ENCODE measurements at regions not wholly inside any gene's neighbourhood (a gene's known extent, or its start where the extent isn't known, plus 50 kb on each side); places are given as distances from the start of the nearest gene placed in this dataset.
"Not testable (repeated sequence)": the region's sequence is repeated elsewhere in the genome, so short reads cannot be mapped to it uniquely, and the experiment has no call there.

- Histone ChIP-seq H3K27ac (ENCODE audit: low read depth in 1 of 2, low read length in 2 of 2) (no peak overlapping the region), H3K4me1 (ENCODE audit: control insufficient read depth in 1 of 2, insufficient read depth in 2 of 2, low read length in 2 of 2) (no peaks in the 10 kb centered on the region), H3K9me3 (ENCODE audit: control insufficient read depth, low read length) (no peaks in the 10 kb centered on the region), H3K4me3 (ENCODE audit: low read length in 2 of 2) (no peak overlapping the region), H3K36me3 (ENCODE audit: control insufficient read depth in 1 of 2, insufficient read depth in 2 of 2, low read length in 1 of 2) (no peaks in the 10 kb centered on the region), H3K27me3 (ENCODE audit: control insufficient read depth in 1 of 2, insufficient read depth in 2 of 2, low read length in 1 of 2) (no peaks in the 10 kb centered on the region)
- DNase-seq, result no peak
- no peak for ATAC-seq (ENCODE audit: low FRiP score)
- intact Hi-C loops (cut with DNase I), result no loop called here
Observed at GRCh38 chrX:11889791-11890190, 131.8 kb downstream of the MSL3 start.

- Histone ChIP-seq H3K36me3 (ENCODE audit: control insufficient read depth in 1 of 2, insufficient read depth in 2 of 2, low read length in 1 of 2) (no peaks in the 10 kb centered on the region), H3K9me3 (ENCODE audit: control insufficient read depth, low read length) (no peaks in the 10 kb centered on the region), H3K27me3 (ENCODE audit: control insufficient read depth in 1 of 2, insufficient read depth in 2 of 2, low read length in 1 of 2) (no peaks in the 10 kb centered on the region), H3K4me3 (ENCODE audit: low read length in 2 of 2) (no peak overlapping the region), H3K27ac (ENCODE audit: low read depth in 1 of 2, low read length in 2 of 2) (peak overlapping the region in 1 of 2 donors; percentile 28), H3K4me1 (ENCODE audit: control insufficient read depth in 1 of 2, insufficient read depth in 2 of 2, low read length in 2 of 2) (no peaks in the 10 kb centered on the region)
- 3 to 22% methylated on average over 6 of the region's 6 CpGs for WGBS, 2 donors
- peak in 1 of 2 donors; percentile 68 for DNase-seq
- no peak for ATAC-seq (ENCODE audit: low FRiP score)
- intact Hi-C loops (cut with DNase I), result no loop called here
Observed at GRCh38 chrX:11890836-11891514, 132.9 kb downstream of the MSL3 start.

DNA sequence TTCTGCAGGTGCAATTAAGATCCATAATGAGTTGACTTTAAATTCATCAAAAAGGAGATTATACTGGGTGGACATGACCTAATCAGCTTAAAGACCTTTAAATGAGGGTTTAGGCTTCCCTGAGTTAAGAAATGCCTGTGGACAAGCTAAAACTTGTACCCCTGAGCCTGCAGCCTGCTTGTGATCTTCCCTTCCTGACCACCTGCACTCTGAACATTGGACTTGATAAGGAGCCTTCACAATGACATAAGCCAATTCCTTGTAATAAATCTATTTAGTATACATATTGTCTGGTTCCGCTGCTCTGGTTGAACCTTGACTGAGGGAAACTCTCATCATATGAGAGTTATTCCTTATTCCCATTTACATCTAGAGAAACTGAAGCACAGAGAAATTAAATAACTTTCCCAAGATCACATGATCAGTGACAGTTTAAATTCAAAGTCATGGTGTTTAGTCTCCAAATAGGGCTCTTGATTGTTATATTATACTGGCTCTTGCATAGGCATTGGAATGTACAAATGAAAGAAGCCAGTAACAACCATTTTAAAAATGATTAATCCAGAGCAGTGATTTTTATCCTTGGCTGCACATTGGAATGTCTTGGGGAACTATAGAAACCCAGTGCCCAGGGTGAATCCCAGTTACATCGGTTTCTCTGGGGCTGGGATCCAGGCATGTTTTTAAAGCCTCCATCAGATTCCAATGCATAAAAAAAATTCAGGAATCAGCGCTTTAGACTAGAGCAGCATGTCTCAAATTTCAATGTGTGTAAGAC lies 136.1 kb downstream of the MSL3 start:
- Histone ChIP-seq H3K9me3 (ENCODE audit: control insufficient read depth, low read length) (no peaks in the 10 kb centered on the region), H3K4me1 (ENCODE audit: control insufficient read depth in 1 of 2, insufficient read depth in 2 of 2, low read length in 2 of 2) (no peaks in the 10 kb centered on the region), H3K36me3 (ENCODE audit: control insufficient read depth in 1 of 2, insufficient read depth in 2 of 2, low read length in 1 of 2) (no peaks in the 10 kb centered on the region), H3K27me3 (ENCODE audit: control insufficient read depth in 1 of 2, insufficient read depth in 2 of 2, low read length in 1 of 2) (no peaks in the 10 kb centered on the region), H3K4me3 (ENCODE audit: low read length in 2 of 2) (no peak overlapping the region), H3K27ac (ENCODE audit: low read depth in 1 of 2, low read length in 2 of 2) (no peak overlapping the region)
- 59 to 78% methylated on average over 3 of the region's 3 CpGs for WGBS, 2 donors
- no peak for DNase-seq
- no peak for ATAC-seq (ENCODE audit: low FRiP score)
- intact Hi-C loops (cut with DNase I), result no loop called here

DNA sequence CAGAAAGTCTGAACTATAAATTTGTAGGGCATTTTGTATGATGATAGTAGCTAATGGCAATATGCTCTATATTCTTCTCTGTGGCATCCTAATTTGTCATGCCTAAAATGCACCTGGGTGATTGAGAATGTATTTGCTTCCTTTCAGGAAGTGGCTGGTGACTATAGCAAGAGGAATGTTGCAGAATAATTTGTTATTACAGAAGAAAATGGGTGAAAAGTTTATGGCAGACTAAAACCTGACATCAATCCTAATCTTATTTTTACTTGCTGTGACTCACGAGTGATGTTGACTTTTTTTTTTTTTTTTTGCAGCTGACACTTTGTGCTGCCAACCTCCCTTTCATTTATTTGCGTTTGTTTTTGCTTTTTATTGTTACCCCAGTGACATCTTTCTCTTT lies 141.1 kb downstream of the MSL3 start:
- H3K27ac ChIP-seq (ENCODE audit: low read depth in 1 of 2, low read length in 2 of 2), result no peak overlapping the region
- 1 to 9% methylated on average over 2 of the region's 2 CpGs for WGBS, 2 donors
- intact Hi-C loops (cut with DNase I), result no loop called here

GRCh38 chrX:11905933-11906332 lies 147.9 kb downstream of the MSL3 start:
- DNase-seq; H3K9me3 ChIP-seq (ENCODE audit: control insufficient read depth, low read length): not testable (repeated sequence)
- WGBS, 2 donors, result 75 to 91% methylated on average over 3 of the region's 3 CpGs

More for the DNA sequence above, 141.1 kb downstream of the MSL3 start:
- Histone ChIP-seq H3K4me1 (ENCODE audit: control insufficient read depth in 1 of 2, insufficient read depth in 2 of 2, low read length in 2 of 2) (no peaks in the 10 kb centered on the region), H3K36me3 (ENCODE audit: control insufficient read depth in 1 of 2, insufficient read depth in 2 of 2, low read length in 1 of 2) (no peaks in the 10 kb centered on the region), H3K27me3 (ENCODE audit: control insufficient read depth in 1 of 2, insufficient read depth in 2 of 2, low read length in 1 of 2) (no peaks in the 10 kb centered on the region), H3K9me3 (ENCODE audit: control insufficient read depth, low read length) (no peaks in the 10 kb centered on the region), H3K4me3 (ENCODE audit: low read length in 2 of 2) (no peak overlapping the region)
- ATAC-seq (ENCODE audit: low FRiP score), result no peak
- DNase-seq, result no peak

DNA sequence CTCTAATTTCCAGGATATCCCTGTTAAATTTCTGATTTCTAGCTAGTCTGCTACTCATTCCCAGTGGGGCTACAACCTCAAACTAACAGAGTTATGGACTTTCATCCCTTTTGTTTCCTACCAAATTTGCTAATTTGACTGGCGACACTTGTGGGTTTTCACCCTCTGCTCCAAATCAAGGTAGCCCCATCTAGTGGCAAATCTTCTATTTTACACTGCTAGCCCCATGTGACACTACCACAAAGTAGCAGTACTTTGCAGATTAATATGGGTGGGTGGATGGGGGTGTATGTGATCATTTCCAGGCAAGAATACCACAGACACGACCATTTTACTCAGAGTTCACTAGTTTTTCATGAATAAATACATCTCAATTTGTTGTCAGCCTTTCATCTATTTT lies 150.3 kb downstream of the MSL3 start:
- Histone ChIP-seq H3K4me3 (ENCODE audit: low read length in 2 of 2) (no peak overlapping the region), H3K4me1 (ENCODE audit: control insufficient read depth in 1 of 2, insufficient read depth in 2 of 2, low read length in 2 of 2) (no peaks in the 10 kb centered on the region), H3K9me3 (ENCODE audit: control insufficient read depth, low read length) (no peaks in the 10 kb centered on the region), H3K27ac (ENCODE audit: low read depth in 1 of 2, low read length in 2 of 2) (no peak overlapping the region), H3K27me3 (ENCODE audit: control insufficient read depth in 1 of 2, insufficient read depth in 2 of 2, low read length in 1 of 2) (no peaks in the 10 kb centered on the region), H3K36me3 (ENCODE audit: control insufficient read depth in 1 of 2, insufficient read depth in 2 of 2, low read length in 1 of 2) (no peaks in the 10 kb centered on the region)
- intact Hi-C loops (cut with DNase I), result no loop called here
- ATAC-seq (ENCODE audit: low FRiP score), result no peak
- 6 to 11% methylated on average over 2 of the region's 2 CpGs for WGBS, 2 donors
- DNase-seq, result no peak

More at GRCh38 chrX:11905933-11906332, 147.9 kb downstream of the MSL3 start:
- H3K4me3 ChIP-seq (ENCODE audit: low read length in 2 of 2); H3K27ac ChIP-seq (ENCODE audit: low read depth in 1 of 2, low read length in 2 of 2); H3K4me1 ChIP-seq (ENCODE audit: control insufficient read depth in 1 of 2, insufficient read depth in 2 of 2, low read length in 2 of 2); H3K27me3 ChIP-seq (ENCODE audit: control insufficient read depth in 1 of 2, insufficient read depth in 2 of 2, low read length in 1 of 2); H3K36me3 ChIP-seq (ENCODE audit: control insufficient read depth in 1 of 2, insufficient read depth in 2 of 2, low read length in 1 of 2); intact Hi-C loops (cut with DNase I); ATAC-seq (ENCODE audit: low FRiP score): not testable (repeated sequence)

DNA sequence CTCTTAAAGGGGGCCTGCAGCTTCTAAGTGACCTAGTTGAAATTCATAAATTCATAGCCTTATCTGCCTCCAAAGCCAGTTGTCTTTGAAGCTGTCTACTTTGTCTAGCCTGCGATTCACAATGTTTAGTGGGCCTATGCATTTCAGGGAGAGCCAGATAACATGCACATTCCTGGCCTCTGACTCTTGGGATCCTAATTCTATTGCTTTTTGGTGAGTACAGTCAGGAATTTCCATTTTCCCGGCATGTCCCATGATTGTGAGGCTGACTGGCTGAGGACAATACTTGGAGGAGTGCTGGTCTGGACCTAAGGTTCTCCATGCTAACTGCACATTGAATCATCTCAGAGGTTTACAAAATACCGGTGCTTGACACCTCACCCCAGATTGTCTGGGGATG lies 155.0 kb downstream of the MSL3 start:
- H3K9me3 ChIP-seq (ENCODE audit: control insufficient read depth, low read length), result no peaks in the 10 kb centered on the region
- H3K4me1 ChIP-seq (ENCODE audit: control insufficient read depth in 1 of 2, insufficient read depth in 2 of 2, low read length in 2 of 2), result no peaks in the 10 kb centered on the region
- DNase-seq (no peak), ATAC-seq (ENCODE audit: low FRiP score) (no peak)
- no peaks in the 10 kb centered on the region for H3K27me3 ChIP-seq (ENCODE audit: control insufficient read depth in 1 of 2, insufficient read depth in 2 of 2, low read length in 1 of 2)
- no peak overlapping the region for H3K4me3 ChIP-seq (ENCODE audit: low read length in 2 of 2)
- intact Hi-C loops (cut with DNase I), result no loop called here
- 72 to 79% methylated on average over 3 of the region's 3 CpGs for WGBS, 2 donors
- H3K36me3 ChIP-seq (ENCODE audit: control insufficient read depth in 1 of 2, insufficient read depth in 2 of 2, low read length in 1 of 2), result no peaks in the 10 kb centered on the region
- H3K27ac ChIP-seq (ENCODE audit: low read depth in 1 of 2, low read length in 2 of 2), result no peak overlapping the region

- no peaks in the 10 kb centered on the region for H3K4me1 ChIP-seq (ENCODE audit: control insufficient read depth in 1 of 2, insufficient read depth in 2 of 2, low read length in 2 of 2)
- WGBS, 2 donors, result 80 to 83% methylated on average over 5 of the region's 5 CpGs
- H3K36me3 ChIP-seq (ENCODE audit: control insufficient read depth in 1 of 2, insufficient read depth in 2 of 2, low read length in 1 of 2), result no peaks in the 10 kb centered on the region
- H3K27ac ChIP-seq (ENCODE audit: low read depth in 1 of 2, low read length in 2 of 2), result no peak overlapping the region
- intact Hi-C loops (cut with DNase I), result no loop called here
- no peak overlapping the region for H3K4me3 ChIP-seq (ENCODE audit: low read length in 2 of 2)
- no peaks in the 10 kb centered on the region for H3K9me3 ChIP-seq (ENCODE audit: control insufficient read depth, low read length)
- no peaks in the 10 kb centered on the region for H3K27me3 ChIP-seq (ENCODE audit: control insufficient read depth in 1 of 2, insufficient read depth in 2 of 2, low read length in 1 of 2)
- no peak for ATAC-seq (ENCODE audit: low FRiP score)
- DNase-seq, result no peak
Observed at GRCh38 chrX:11929476-11929875, 171.4 kb downstream of the MSL3 start.

GRCh38 chrX:11932423-11932822 lies 174.4 kb downstream of the MSL3 start:
- DNase-seq (no peak), ATAC-seq (ENCODE audit: low FRiP score) (no peak)
- Histone ChIP-seq H3K4me3 (ENCODE audit: low read length in 2 of 2) (no peak overlapping the region), H3K27me3 (ENCODE audit: control insufficient read depth in 1 of 2, insufficient read depth in 2 of 2, low read length in 1 of 2) (no peaks in the 10 kb centered on the region), H3K36me3 (ENCODE audit: control insufficient read depth in 1 of 2, insufficient read depth in 2 of 2, low read length in 1 of 2) (no peaks in the 10 kb centered on the region), H3K27ac (ENCODE audit: low read depth in 1 of 2, low read length in 2 of 2) (no peak overlapping the region), H3K4me1 (ENCODE audit: control insufficient read depth in 1 of 2, insufficient read depth in 2 of 2, low read length in 2 of 2) (no peaks in the 10 kb centered on the region), H3K9me3 (ENCODE audit: control insufficient read depth, low read length) (no peaks in the 10 kb centered on the region)
- 73 to 92% methylated on average over 1 of the region's 1 CpG for WGBS, 2 donors
- intact Hi-C loops (cut with DNase I), result no loop called here

All from aorta (tissue), 5 donors.